DND-41 (cell line): ENCODE measurements at regions not wholly inside any gene's neighbourhood (a gene's known extent, or its start where the extent isn't known, plus 50 kb on each side); places are given as distances from the start of the nearest gene placed in this dataset.

Source experiments
- ATAC-seq: fragments of 200-7000 bp; cut with Tn5 transposase; 3 replicates; pipeline ENCODE4 v1.9.1; 2021; ENCODE audit warnings: low read depth; ENCODE audit not compliant: insufficient read depth
- DNase-seq: peaks from one replicate; pipeline ENCODE4 v3.0.0-alpha.2; 2020
- H2AFZ ChIP-seq: 2 replicates; pipeline ENCODE4 v1.6.0; 2012; ENCODE audit warnings: low read depth, low read length
- H3K27ac ChIP-seq: 2 replicates; pipeline ENCODE4 v1.5.1; 2012; ENCODE audit warnings: low read length, inconsistent platforms
- H3K27me3 ChIP-seq: fragments of 200-600 bp; sonication (generic); 2 replicates; pipeline ENCODE4 v1.6.0; 2012; ENCODE audit warnings: low read length, mild to moderate bottlenecking, inconsistent platforms; ENCODE audit not compliant: insufficient read depth, poor library complexity
- H3K36me3 ChIP-seq: 2 replicates; pipeline ENCODE4 v1.5.1; 2012; ENCODE audit warnings: low read length, inconsistent platforms; ENCODE audit not compliant: insufficient read depth
- H3K4me1 ChIP-seq: 2 replicates; pipeline ENCODE4 v1.5.1; 2012; ENCODE audit warnings: mild to moderate bottlenecking, low read length; ENCODE audit not compliant: insufficient read depth
- H3K4me2 ChIP-seq: 2 replicates; pipeline ENCODE4 v1.6.0; 2012; ENCODE audit warnings: mild to moderate bottlenecking, moderate library complexity, low read length, inconsistent platforms; ENCODE audit not compliant: insufficient read depth
- H3K4me3 ChIP-seq, 2 experiments: fragments of 200-600 bp in 1 of 2; shearing (Covaris generic) in 1 of 2; 2 replicates each; pipeline ENCODE4 v1.5.1; 2012 to 2016; ENCODE audit warnings: inconsistent platforms in 2 of 2, low read length in 2 of 2, mild to moderate bottlenecking in 2 of 2, low read depth in 1 of 2, moderate library complexity in 1 of 2
- H3K79me2 ChIP-seq: 2 replicates; pipeline ENCODE4 v1.6.0; 2012; ENCODE audit warnings: low read length, inconsistent platforms; ENCODE audit not compliant: insufficient read depth
- H3K9ac ChIP-seq: 2 replicates; pipeline ENCODE4 v1.6.0; 2012; ENCODE audit warnings: low read depth, mild to moderate bottlenecking, inconsistent platforms, low read length, moderate library complexity
- H3K9me3 ChIP-seq: 2 replicates; pipeline ENCODE4 v1.5.1; 2012; ENCODE audit warnings: low read length, moderate library complexity, mild to moderate bottlenecking, inconsistent platforms; ENCODE audit not compliant: insufficient read depth, severe bottlenecking
- H4K20me1 ChIP-seq: 2 replicates; pipeline ENCODE4 v1.6.0; 2012; ENCODE audit warnings: low read length; ENCODE audit not compliant: insufficient read depth
- CTCF ChIP-seq: IDR thresholded peaks from 2 replicates; pipeline ENCODE4 v1.5.1; 2012; ENCODE audit warnings: borderline replicate concordance, low read length, moderate library complexity, mild to moderate bottlenecking; ENCODE audit not compliant: poor library complexity, severe bottlenecking; ENCODE audit errors: extremely low read depth
- EZH2 ChIP-seq: IDR thresholded peaks from 3 replicates; pipeline ENCODE4 v1.6.1; 2012; ENCODE audit warnings: borderline replicate concordance, low read depth, mild to moderate bottlenecking, moderate library complexity, low read length, inconsistent platforms; ENCODE audit not compliant: severe bottlenecking

DNA sequence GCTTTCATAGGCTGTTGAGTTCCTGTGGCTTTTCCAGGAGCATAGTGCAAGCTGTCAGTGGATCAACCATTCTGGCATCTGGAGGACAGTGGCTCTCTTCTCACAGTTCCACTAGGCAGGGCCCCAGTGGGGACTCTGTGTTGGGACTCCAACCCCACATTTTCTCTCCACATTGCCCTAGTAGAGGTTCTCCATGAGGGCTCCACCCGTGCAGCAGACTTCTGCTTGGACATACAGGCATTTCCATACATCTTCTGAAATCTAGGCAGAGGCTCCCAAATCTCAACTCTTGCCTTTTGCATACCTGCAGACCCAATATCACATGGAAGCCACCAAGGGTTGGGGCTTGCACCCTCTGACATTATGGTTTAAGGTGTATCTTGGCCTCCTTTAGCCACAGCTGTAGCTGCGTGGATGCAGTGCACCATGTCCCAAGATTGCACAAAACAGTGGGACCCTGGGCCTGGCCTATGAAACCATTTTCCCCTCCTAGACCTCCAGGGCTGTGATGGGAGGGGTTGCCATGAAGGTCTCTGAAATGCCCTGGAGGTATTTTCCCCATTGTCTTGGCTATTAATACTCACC is 645.9 kb upstream of the CITED2 start:
- Histone ChIP-seq H3K27ac (no peak overlapping the region), H3K4me3 (no peak overlapping the region), H4K20me1 (no peaks in the 10 kb centered on the region), H3K4me1 (no peaks in the 10 kb centered on the region), H3K4me2 (no peak overlapping the region), H3K9me3 (peaks cover 6% of the 10 kb centered on the region), H3K36me3 (no peaks in the 10 kb centered on the region), H2AFZ (no peak overlapping the region), H3K79me2 (no peaks in the 10 kb centered on the region), H3K9ac (no peak overlapping the region), H3K27me3 (no peaks in the 10 kb centered on the region)
- DNase-seq (no peak), ATAC-seq (no peak)
- no peak for TF ChIP-seq EZH2
- TF ChIP-seq CTCF: no peak

GRCh38 chr6:140018588-140018987 is 644.1 kb upstream of the CITED2 start:
- H2AFZ ChIP-seq: no peak overlapping the region
- no peak for ATAC-seq
- DNase-seq: no peak
- H3K27ac ChIP-seq: no peak overlapping the region
- no peaks in the 10 kb centered on the region for H4K20me1 ChIP-seq
- no peaks in the 10 kb centered on the region for H3K4me1 ChIP-seq
- H3K4me2 ChIP-seq: no peak overlapping the region
- no peak for TF ChIP-seq CTCF
- TF ChIP-seq EZH2: no peak
- H3K9me3 ChIP-seq: peaks cover 6% of the 10 kb centered on the region
- no peak overlapping the region for H3K4me3 ChIP-seq
- no peak overlapping the region for H3K9ac ChIP-seq
- no peaks in the 10 kb centered on the region for H3K27me3 ChIP-seq
- H3K79me2 ChIP-seq: no peaks in the 10 kb centered on the region
- H3K36me3 ChIP-seq: no peaks in the 10 kb centered on the region

GRCh38 chr6:140017470-140017869 is 643.0 kb upstream of the CITED2 start:
- no peaks in the 10 kb centered on the region for H4K20me1 ChIP-seq
- ATAC-seq: no peak
- H3K79me2 ChIP-seq: no peaks in the 10 kb centered on the region
- H3K27me3 ChIP-seq: no peaks in the 10 kb centered on the region
- no peak overlapping the region for H3K4me2 ChIP-seq
- H3K27ac ChIP-seq: no peak overlapping the region
- no peaks in the 10 kb centered on the region for H3K4me1 ChIP-seq
- no peak overlapping the region for H3K4me3 ChIP-seq
- no peaks in the 10 kb centered on the region for H3K36me3 ChIP-seq
- H3K9ac ChIP-seq: no peak overlapping the region
- no peak for DNase-seq
- no peak overlapping the region for H2AFZ ChIP-seq
- peaks cover 6% of the 10 kb centered on the region for H3K9me3 ChIP-seq
- TF ChIP-seq EZH2 (no peak), CTCF (no peak)

DNA sequence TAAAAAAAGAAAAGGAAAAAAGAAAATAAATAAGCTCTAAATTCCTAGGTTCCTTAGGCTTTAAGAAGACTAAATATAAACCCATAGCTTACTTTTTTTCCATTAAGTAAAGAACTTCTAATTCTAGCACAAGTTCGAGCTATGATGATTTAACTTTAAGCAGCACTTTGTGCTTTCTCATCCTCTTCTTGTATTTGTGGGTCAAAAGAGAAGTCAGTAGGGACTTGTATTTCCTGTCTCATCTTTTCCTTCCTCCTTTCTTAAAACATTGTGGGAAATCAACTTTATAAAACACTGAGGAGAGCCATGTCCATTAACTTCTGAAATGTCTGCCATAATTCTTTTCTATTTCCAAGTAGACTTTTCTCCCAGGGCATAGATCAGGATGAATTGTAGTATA is 637.7 kb upstream of the CITED2 start:
- no peak for ATAC-seq
- Histone ChIP-seq H3K9ac (no peak overlapping the region), H3K36me3 (no peaks in the 10 kb centered on the region), H3K4me2 (no peak overlapping the region), H3K4me3 (no peak overlapping the region), H3K79me2 (no peaks in the 10 kb centered on the region), H2AFZ (no peak overlapping the region), H4K20me1 (no peaks in the 10 kb centered on the region), H3K4me1 (no peaks in the 10 kb centered on the region), H3K9me3 (no peaks in the 10 kb centered on the region), H3K27ac (no peak overlapping the region), H3K27me3 (no peaks in the 10 kb centered on the region)
- DNase-seq: no peak
- TF ChIP-seq EZH2: no peak
- no peak for TF ChIP-seq CTCF
